GM18499 (cell line): ENCODE measurements at regions not wholly inside any gene's neighbourhood (a gene's known extent, or its start where the extent isn't known, plus 50 kb on each side); places are given as distances from the start of the nearest gene placed in this dataset.

Experiments
- ATAC-seq: cut with Tn5 transposase; IDR thresholded peaks from one replicate; pipeline ENCODE4 v1.9.1; 2021; ENCODE audit warnings: moderate number of reproducible peaks; ENCODE audit not compliant: insufficient read depth, unreplicated experiment

GRCh38 chr12:90071996-90072395, 363.4 kb upstream of the ATP2B1 start:
- ATAC-seq: no peak

GRCh38 chr12:90069711-90070110, 361.1 kb upstream of the ATP2B1 start:
- no peak for ATAC-seq

GRCh38 chr12:90067791-90068190, 359.2 kb upstream of the ATP2B1 start:
- ATAC-seq: no peak

- no peak for ATAC-seq
Measured at GRCh38 chr12:90064852-90065801, 356.5 kb upstream of the ATP2B1 start.

GRCh38 chr12:90062799-90063198, 354.2 kb upstream of the ATP2B1 start:
- no peak for ATAC-seq

GRCh38 chr12:90061809-90062208, 353.2 kb upstream of the ATP2B1 start:
- no peak for ATAC-seq

- ATAC-seq: no peak
Measured at GRCh38 chr12:90060031-90060430, 351.4 kb upstream of the ATP2B1 start.

- ATAC-seq: no peak
Measured at GRCh38 chr12:90058704-90059103, 350.1 kb upstream of the ATP2B1 start.

- no peak for ATAC-seq
Measured at GRCh38 chr12:90055071-90055470, 346.4 kb upstream of the ATP2B1 start.

- ATAC-seq: no peak
Measured at GRCh38 chr12:90048918-90049317, 340.3 kb upstream of the ATP2B1 start.

- no peak for ATAC-seq
Measured at GRCh38 chr12:90045559-90045958, 336.9 kb upstream of the ATP2B1 start.

- no peak for ATAC-seq
Measured at GRCh38 chr12:90044069-90044468, 335.4 kb upstream of the ATP2B1 start.

GRCh38 chr12:90042920-90043641, 334.4 kb upstream of the ATP2B1 start:
- ATAC-seq: no peak

GRCh38 chr12:90038289-90038688, 329.7 kb upstream of the ATP2B1 start:
- no peak for ATAC-seq

- ATAC-seq: no peak
Measured at GRCh38 chr12:90037740-90038139, 329.1 kb upstream of the ATP2B1 start.

GRCh38 chr12:90036637-90037036, 328.0 kb upstream of the ATP2B1 start:
- ATAC-seq: no peak

GRCh38 chr12:90030726-90031125, 322.1 kb upstream of the ATP2B1 start:
- ATAC-seq: no peak

GRCh38 chr12:90029317-90029716, 320.7 kb upstream of the ATP2B1 start:
- no peak for ATAC-seq

- ATAC-seq: no peak
Measured at GRCh38 chr12:90028635-90029051, 320.0 kb upstream of the ATP2B1 start.

- no peak for ATAC-seq
Measured at GRCh38 chr12:90027889-90028634, 319.4 kb upstream of the ATP2B1 start.

- ATAC-seq: no peak
Measured at GRCh38 chr12:90027041-90027440, 318.4 kb upstream of the ATP2B1 start.
